H1 (cell line): ENCODE measurements at regions not wholly inside any gene's neighbourhood (a gene's known extent, or its start where the extent isn't known, plus 50 kb on each side); places are given as distances from the start of the nearest gene placed in this dataset.
A peak's percentile ranks its signal among the peaks of the same experiment; 100 is the strongest.

ENCODE experiments used
- CTCF ChIA-PET: fragments of 300-600 bp; sonication (Branson Sonifier 250); formaldehyde crosslinking; loops from one replicate; lab custom pipeline; 2021; ENCODE audit not compliant: partially characterized antibody; lab: Charles Lee
- POLR2A ChIA-PET: fragments of 300-600 bp; sonication (Branson Sonifier 250); formaldehyde crosslinking; loops from one replicate; lab custom pipeline; 2021; ENCODE audit warnings: inconsistent platforms; ENCODE audit not compliant: partially characterized antibody; lab: Charles Lee
- DNase-seq, 2 experiments: peaks; one replicate each; pipeline versions ENCODE4 v3.0.0 to v3.0.0-alpha.2; 2010 to 2022; ENCODE audit warnings: low spot score in 2 of 2, low read depth in 1 of 2, mixed read lengths in 1 of 2
- FAIRE-seq: peaks from 2 replicates; lab custom pipeline; 2011; peaks lifted over from hg19 to GRCh38; lab: Jason Lieb, UNC
- H2AFZ ChIP-seq: 2 replicates; pipeline ENCODE4 v1.8.1; 2012; ENCODE audit warnings: low read length, inconsistent platforms
- H2AK5ac ChIP-seq: 2 replicates; pipeline ENCODE4 v1.6.1; 2013; ENCODE audit warnings: low read depth, low read length
- H2BK120ac ChIP-seq: replicated peaks from 2 replicates; pipeline ENCODE3; 2013; ENCODE audit warnings: low read depth, low read length, inconsistent platforms
- H2BK12ac ChIP-seq: 2 replicates; pipeline ENCODE4 v1.6.1; 2013; ENCODE audit warnings: low read depth, low read length
- H2BK15ac ChIP-seq: 2 replicates; pipeline ENCODE4 v1.6.1; 2013; ENCODE audit warnings: low read length
- H2BK20ac ChIP-seq: 2 replicates; pipeline ENCODE4 v1.6.1; 2013; ENCODE audit warnings: low read length
- H2BK5ac ChIP-seq: 2 replicates; pipeline ENCODE4 v1.6.1; 2013; ENCODE audit warnings: low read depth, low read length
- H3K14ac ChIP-seq: 2 replicates; pipeline ENCODE4 v1.6.1; 2013; ENCODE audit warnings: inconsistent platforms; ENCODE audit not compliant: insufficient read length
- H3K18ac ChIP-seq: 2 replicates; pipeline ENCODE4 v1.6.1; 2013; ENCODE audit warnings: low read length; ENCODE audit errors: extremely low read depth
- H3K23ac ChIP-seq: 2 replicates; pipeline ENCODE4 v1.6.1; 2013; ENCODE audit warnings: inconsistent platforms; ENCODE audit not compliant: insufficient read length
- H3K23me2 ChIP-seq: 2 replicates; pipeline ENCODE4 v1.6.1; 2013; ENCODE audit warnings: low read depth, low read length
- H3K27ac ChIP-seq: 2 replicates; pipeline ENCODE4 v1.6.1; 2011; ENCODE audit warnings: low read depth, low read length, inconsistent platforms
- H3K27me3 ChIP-seq, 4 experiments: replicated peaks in 1 of 4; 1 replicate in 1 of 4; 2 replicates in 3 of 4; pipeline versions ENCODE4 v1.6.1 to v1.8.1; 2011 to 2013; ENCODE audit warnings: low read length in 3 of 4, mild to moderate bottlenecking in 3 of 4, inconsistent platforms in 2 of 4, mixed read lengths in 2 of 4, moderate library complexity in 1 of 4; ENCODE audit not compliant: control insufficient read depth in 3 of 4, insufficient read depth in 3 of 4; ENCODE audit errors: extremely low read depth in 1 of 4
- H3K36me3 ChIP-seq, 4 experiments: 2 replicates each; pipeline versions ENCODE4 v1.6.1 to v1.8.1; 2011 to 2013; ENCODE audit warnings: mild to moderate bottlenecking in 4 of 4, low read length in 3 of 4, moderate library complexity in 2 of 4, control low read depth in 1 of 4, inconsistent platforms in 1 of 4; ENCODE audit not compliant: insufficient read depth in 4 of 4, control insufficient read depth in 2 of 4
- H3K4ac ChIP-seq: replicated peaks from 2 replicates; pipeline ENCODE3; 2013; ENCODE audit warnings: low read length, low read depth, mixed read lengths, inconsistent platforms; ENCODE audit not compliant: insufficient read length
- H3K4me1 ChIP-seq, 4 experiments: replicated peaks in 1 of 4; 1 replicate in 1 of 4; 2 replicates in 3 of 4; pipeline versions ENCODE4 v1.6.1 to v1.8.1; 2011 to 2013; ENCODE audit warnings: low read length in 3 of 4, inconsistent platforms in 2 of 4, mixed read lengths in 1 of 4; ENCODE audit not compliant: insufficient read depth in 4 of 4, control insufficient read depth in 3 of 4
- H3K4me2 ChIP-seq, 2 experiments: 2 replicates each; pipeline versions ENCODE4 v1.6.1 to v1.8.1; 2011 to 2013; ENCODE audit warnings: low read depth in 2 of 2, low read length in 2 of 2, control low read depth in 1 of 2, inconsistent platforms in 1 of 2, mild to moderate bottlenecking in 1 of 2; ENCODE audit not compliant: insufficient read depth in 1 of 2
- H3K4me3 ChIP-seq, 4 experiments: fragments of 200-600, 300-600 bp in 1 of 4; sonication (generic), shearing (Covaris generic), sonication (Bioruptor Twin) in 1 of 4; 2 replicates each; pipeline versions ENCODE4 v1.5.1 to v1.8.1; 2011 to 2016; ENCODE audit warnings: low read length in 4 of 4, low read depth in 3 of 4, control low read depth in 2 of 4, inconsistent platforms in 2 of 4, mild to moderate bottlenecking in 2 of 4, mixed read lengths in 1 of 4, moderate library complexity in 1 of 4; ENCODE audit not compliant: insufficient read depth in 2 of 4; ENCODE audit errors: extremely low read depth in 1 of 4
- H3K56ac ChIP-seq: replicated peaks from 2 replicates; pipeline ENCODE3; 2013; ENCODE audit warnings: low read depth, mild to moderate bottlenecking, mixed read lengths, low read length, inconsistent platforms; ENCODE audit not compliant: insufficient read length
- H3K79me1 ChIP-seq: 2 replicates; pipeline ENCODE4 v1.6.1; 2013; ENCODE audit warnings: low read depth, low read length, control low read depth
- H3K79me2 ChIP-seq, 2 experiments: 2 replicates each; pipeline versions ENCODE4 v1.6.1 to v1.8.1; 2012 to 2013; ENCODE audit warnings: low read length in 2 of 2, mild to moderate bottlenecking in 2 of 2, inconsistent platforms in 1 of 2; ENCODE audit not compliant: insufficient read depth in 2 of 2, control insufficient read depth in 1 of 2
- H3K9ac ChIP-seq, 4 experiments: replicated peaks in 1 of 4; 1 replicate in 1 of 4; 2 replicates in 3 of 4; pipeline versions ENCODE4 v1.6.1 to v1.8.1; 2011 to 2013; ENCODE audit warnings: low read depth in 3 of 4, low read length in 3 of 4, control low read depth in 2 of 4, mild to moderate bottlenecking in 2 of 4, moderate library complexity in 2 of 4, inconsistent platforms in 1 of 4; ENCODE audit errors: extremely low read depth in 1 of 4
- H3K9me3 ChIP-seq, 2 experiments: 2 replicates each; pipeline versions ENCODE4 v1.6.1 to v1.8.1; 2012 to 2013; ENCODE audit warnings: mild to moderate bottlenecking in 2 of 2, moderate library complexity in 2 of 2, control low read depth in 1 of 2, inconsistent platforms in 1 of 2, low read depth in 1 of 2, low read length in 1 of 2, mixed read lengths in 1 of 2; ENCODE audit not compliant: insufficient read depth in 2 of 2
- H4K20me1 ChIP-seq, 2 experiments: replicated peaks in 1 of 2; 2 replicates each; pipeline versions ENCODE3 to v1.8.1; 2011 to 2013; ENCODE audit warnings: inconsistent platforms in 2 of 2, low read length in 2 of 2, mild to moderate bottlenecking in 1 of 2; ENCODE audit not compliant: insufficient read depth in 2 of 2, control insufficient read depth in 1 of 2
- H4K5ac ChIP-seq: 2 replicates; pipeline ENCODE4 v1.6.1; 2013; ENCODE audit warnings: low read length, low read depth, mixed read lengths, inconsistent platforms; ENCODE audit not compliant: insufficient read length
- H4K8ac ChIP-seq: 2 replicates; pipeline ENCODE4 v1.8.0; 2013; ENCODE audit warnings: mild to moderate bottlenecking, moderate library complexity, low read length, inconsistent platforms; ENCODE audit not compliant: insufficient read depth; ENCODE audit errors: extremely low read depth
- H4K91ac ChIP-seq: replicated peaks from 2 replicates; pipeline ENCODE3; 2013; ENCODE audit warnings: low read length, mixed read lengths, inconsistent platforms; ENCODE audit not compliant: insufficient read length
- HDAC6 ChIP-seq: IDR thresholded peaks from one replicate; pipeline ENCODE4 v1.7.1; 2012; ENCODE audit warnings: low read depth, mild to moderate bottlenecking, inconsistent platforms, low read length, moderate library complexity
- KDM5A ChIP-seq: fragments of 200-600 bp; IDR thresholded peaks from 2 replicates; pipeline ENCODE4 v1.7.1; 2012; ENCODE audit warnings: mild to moderate bottlenecking, low read length, inconsistent platforms, mixed read lengths
- PHF8 ChIP-seq: fragments of 200-600 bp; sonication (generic); conservative IDR thresholded peaks from 2 replicates; pipeline ENCODE4 v1.7.1; 2012; ENCODE audit warnings: low read depth, mild to moderate bottlenecking, inconsistent platforms, low read length, moderate library complexity
- SP1 ChIP-seq: IDR thresholded peaks from 2 replicates; pipeline ENCODE4 v1.6.1; 2011; ENCODE audit warnings: low read depth, low read length
- SP2 ChIP-seq: IDR thresholded peaks from 2 replicates; pipeline ENCODE4 v1.6.1; 2012; ENCODE audit warnings: mild to moderate bottlenecking, low read length, inconsistent platforms
- SUZ12 ChIP-seq: fragments of 200-600 bp; sonication (generic); IDR thresholded peaks from 2 replicates; pipeline ENCODE4 v1.6.1; 2012; ENCODE audit warnings: mild to moderate bottlenecking, inconsistent platforms, low read length, moderate library complexity, mixed read lengths
- TCF12 ChIP-seq: IDR thresholded peaks from 2 replicates; pipeline ENCODE4 v1.6.1; 2011; ENCODE audit warnings: low read depth, mild to moderate bottlenecking, low read length
- WGBS, 2 experiments: shearing (Covaris generic) in 1 of 2; methylation state at CpG; one replicate each; pipeline versions ENCODE4 v1.1.6 to v1.1.7; 2013 to 2015; ENCODE audit warnings: low lambda C conversion rate in 2 of 2, mixed read lengths in 2 of 2, inconsistent platforms in 1 of 2, low coverage in 1 of 2, missing lambda C conversion rate in 1 of 2; ENCODE audit not compliant: insufficient replicate concordance in 2 of 2, insufficient coverage in 1 of 2, insufficient read length in 1 of 2; ENCODE audit errors: extremely low coverage in 1 of 2, missing lambda C conversion rate in 1 of 2; 5-methylcytosine and 5-hydroxymethylcytosine counted together
- TF ChIP-seq, protein P1 (sequence below): IDR thresholded peaks from 2 replicates; pipeline ENCODE4 v1.6.1; 2011; ENCODE audit warnings: low read length, improper control_type of control experiment

DNA sequence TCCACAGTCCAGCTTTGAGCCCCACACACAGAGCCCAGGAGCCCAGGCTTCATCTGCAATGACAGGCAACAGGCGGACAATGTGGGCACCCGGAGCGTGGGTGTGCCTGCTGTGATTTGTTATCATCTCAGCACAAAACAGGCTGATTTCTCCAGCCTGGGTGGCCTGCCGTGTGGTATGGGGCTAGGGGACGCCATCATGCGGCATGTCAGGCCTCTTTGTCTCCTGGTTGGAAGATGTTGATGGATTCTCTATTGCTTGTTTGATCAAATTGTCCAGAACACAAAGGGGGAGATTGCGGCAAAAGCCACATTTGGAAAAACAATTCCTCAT, 147.1 kb downstream of the KIF26A start:
- CTCF ChIA-PET: no interaction called here
- DNase-seq: no peak
- FAIRE-seq: no peak

More for the DNA sequence above, 147.1 kb downstream of the KIF26A start:
- no peak overlapping the region for H3K27ac ChIP-seq
- no peak overlapping the region for H2AFZ ChIP-seq
- POLR2A ChIA-PET: no interaction called here
- H3K9ac ChIP-seq: no peak overlapping the region
- TF ChIP-seq HDAC6 (no peak), KDM5A (no peak), PHF8 (no peak), TCF12 (no peak), SUZ12 (no peak), SP2 (no peak), SP1 (no peak)
- TF ChIP-seq, protein P1, sequence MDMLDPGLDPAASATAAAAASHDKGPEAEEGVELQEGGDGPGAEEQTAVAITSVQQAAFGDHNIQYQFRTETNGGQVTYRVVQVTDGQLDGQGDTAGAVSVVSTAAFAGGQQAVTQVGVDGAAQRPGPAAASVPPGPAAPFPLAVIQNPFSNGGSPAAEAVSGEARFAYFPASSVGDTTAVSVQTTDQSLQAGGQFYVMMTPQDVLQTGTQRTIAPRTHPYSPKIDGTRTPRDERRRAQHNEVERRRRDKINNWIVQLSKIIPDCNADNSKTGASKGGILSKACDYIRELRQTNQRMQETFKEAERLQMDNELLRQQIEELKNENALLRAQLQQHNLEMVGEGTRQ: no peak
- H2BK120ac ChIP-seq: no peak overlapping the region
- H2BK5ac ChIP-seq: 0 out of 2 replicates have a peak overlapping the region, but pooled peaks have one; percentile 49
- no peaks in the 10 kb centered on the region for H3K79me2 ChIP-seq
- H3K4me1 ChIP-seq: peaks cover 0 to under 1% (median under 1%) of the 10 kb centered on the region in 4 experiments; a peak in 5 of 7 replicates
- no peak overlapping the region for H3K14ac ChIP-seq
- H3K23ac ChIP-seq: no peak overlapping the region
- 86% methylated on average over 7 of the region's 7 CpGs; no CpG with 5 or more reads in 1 of the 2 experiments for WGBS, 2 experiments
- no peaks in the 10 kb centered on the region for H4K20me1 ChIP-seq
- H2BK15ac ChIP-seq: no peak overlapping the region
- H3K23me2 ChIP-seq: 0 out of 2 replicates have a peak, but pooled peaks cover 3% of the 10 kb centered on the region
- no peak overlapping the region for H3K4ac ChIP-seq
- no peak overlapping the region for H3K4me3 ChIP-seq
- no peaks in the 10 kb centered on the region for H3K36me3 ChIP-seq
- no peaks in the 10 kb centered on the region for H3K27me3 ChIP-seq
- no peaks in the 10 kb centered on the region for H3K79me1 ChIP-seq
- no peak overlapping the region for H3K56ac ChIP-seq
- H3K4me2 ChIP-seq: no peak overlapping the region
- H3K18ac ChIP-seq: no peak overlapping the region
- no peak overlapping the region for H2BK20ac ChIP-seq
- 0 out of 2 replicates have a peak overlapping the region, but pooled peaks have one; percentile 9 for H2BK12ac ChIP-seq
- H2AK5ac ChIP-seq: no peak overlapping the region
- no peaks in the 10 kb centered on the region for H3K9me3 ChIP-seq
- H4K5ac ChIP-seq: no peak overlapping the region
- H4K8ac ChIP-seq: no peak overlapping the region; the same call in 1 of the 2 replicates
- H4K91ac ChIP-seq: no peak overlapping the region
